Coronary artery (tissue), 2 donors: ENCODE measurements at regions not wholly inside any gene's neighbourhood (a gene's known extent, or its start where the extent isn't known, plus 50 kb on each side); places are given as distances from the start of the nearest gene placed in this dataset.

Experiments
- DNase-seq: peaks from one replicate; pipeline ENCODE4 v3.0.0-alpha.2; 2017; ENCODE audit warnings: low spot score
- H3K27ac ChIP-seq, 2 donors: fragments of 200-600 bp; sonication (generic); one replicate each; pipeline ENCODE4 v1.5.1; 2016 to 2019
- H3K4me3 ChIP-seq: fragments of 200-600 bp; sonication (generic); 2 replicates; pipeline ENCODE4 v1.5.1; 2016; ENCODE audit warnings: mild to moderate bottlenecking, moderate library complexity
- CTCF ChIP-seq: fragments of 200-600 bp; sonication (generic); IDR thresholded peaks from one replicate; pipeline ENCODE4 v1.5.1; 2019; ENCODE audit warnings: antibody characterized with exemption

GRCh38 chr9:82535432-82535998 is 527.4 kb downstream of the RASEF start:
- Histone ChIP-seq H3K4me3 (no peak overlapping the region), H3K27ac (no peak overlapping the region)
- no peak for TF ChIP-seq CTCF
- no peak for DNase-seq

DNA sequence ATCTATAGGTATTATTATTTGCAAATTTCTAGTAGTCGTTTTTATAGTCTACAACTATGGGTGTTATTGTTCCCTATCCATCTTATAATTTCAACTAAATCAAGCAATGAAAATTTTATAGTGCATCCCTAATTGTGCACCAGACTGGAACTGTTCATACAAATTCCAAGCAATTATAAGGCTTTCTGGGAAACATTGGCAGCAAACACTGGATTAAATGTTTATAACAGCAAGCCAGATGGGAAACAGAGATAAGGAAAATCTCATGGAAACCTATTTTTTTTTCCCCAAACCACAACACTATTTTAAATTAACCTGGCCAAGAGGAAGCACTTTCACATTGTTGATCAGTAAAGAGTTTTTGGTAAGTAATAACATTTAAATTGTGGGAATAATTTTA is 524.3 kb downstream of the RASEF start:
- Histone ChIP-seq H3K4me3 (no peak overlapping the region), H3K27ac (no peak overlapping the region)
- no peak for DNase-seq
- no peak for TF ChIP-seq CTCF

GRCh38 chr9:82539146-82539545 is 523.8 kb downstream of the RASEF start:
- Histone ChIP-seq H3K27ac (no peak overlapping the region), H3K4me3 (no peak overlapping the region)
- TF ChIP-seq CTCF: no peak
- no peak for DNase-seq

- no peak overlapping the region for H3K4me3 ChIP-seq
- no peak for TF ChIP-seq CTCF
- no peak overlapping the region for H3K27ac ChIP-seq
- no peak for DNase-seq
These were observed 522.9 kb downstream of the RASEF start for GRCh38 chr9:82539856-82540579.

DNA sequence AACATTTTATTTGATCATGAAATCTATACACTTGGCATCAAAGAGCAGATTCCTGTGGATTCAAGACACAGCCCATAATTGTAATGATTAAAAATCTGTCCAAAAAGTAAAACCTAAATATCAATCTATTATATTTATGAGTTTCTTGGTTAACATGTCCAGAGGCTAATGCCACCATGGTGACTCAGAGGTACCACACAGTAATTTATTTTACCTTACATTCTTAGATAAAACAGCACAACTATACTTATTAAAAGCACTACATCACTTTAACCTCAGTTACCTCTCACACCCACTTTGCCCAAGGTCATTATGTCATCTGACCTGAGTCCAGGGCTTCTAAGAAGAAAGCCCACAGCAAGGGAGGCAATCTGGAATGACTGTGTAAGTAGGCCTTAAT is 519.2 kb downstream of the RASEF start:
- no peak overlapping the region for H3K4me3 ChIP-seq
- no peak for TF ChIP-seq CTCF
- DNase-seq: no peak
- H3K27ac ChIP-seq: no peak overlapping the region

GRCh38 chr9:82546136-82546535 is 516.8 kb downstream of the RASEF start:
- H3K27ac ChIP-seq: no peak overlapping the region
- no peak overlapping the region for H3K4me3 ChIP-seq
- DNase-seq: no peak
- no peak for TF ChIP-seq CTCF

GRCh38 chr9:82547995-82548394 is 514.9 kb downstream of the RASEF start:
- TF ChIP-seq CTCF: no peak
- Histone ChIP-seq H3K4me3 (no peak overlapping the region), H3K27ac (no peak overlapping the region)
- DNase-seq: no peak
